ENCODE measurements at regions not wholly inside any gene's neighbourhood (a gene's known extent, or its start where the extent isn't known, plus 50 kb on each side); places are given as distances from the start of the nearest gene placed in this dataset.

DNA sequence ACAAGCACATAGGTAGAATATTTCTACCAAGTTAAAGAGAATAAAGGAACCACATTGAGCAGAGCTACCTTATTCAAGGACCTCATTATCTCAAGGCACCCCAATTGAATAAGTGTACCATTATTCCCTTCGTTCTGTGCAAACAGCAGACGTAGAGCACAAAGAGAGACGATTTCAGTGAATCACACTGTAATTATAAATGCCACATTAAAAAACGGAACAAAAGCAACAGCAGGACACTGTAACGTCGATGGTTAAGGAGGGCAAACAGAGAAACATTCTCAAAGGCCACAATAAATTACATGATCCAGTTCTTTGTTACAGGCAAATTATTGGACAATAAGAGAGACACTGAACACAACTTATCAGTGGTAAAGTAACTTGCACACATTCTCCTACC lies 644.1 kb upstream of the TENM3 start:
- H3K9me3 ChIP-seq (ENCODE audit: control insufficient read depth, insufficient read depth, low read length), result no peaks in the 10 kb centered on the region
- H3K4me3 ChIP-seq (ENCODE audit: low read depth, low read length), result no peak overlapping the region
- no peaks in the 10 kb centered on the region for H3K4me1 ChIP-seq (ENCODE audit: control insufficient read depth, insufficient read depth, low read length)
- no peaks in the 10 kb centered on the region for H3K36me3 ChIP-seq (ENCODE audit: control insufficient read depth, insufficient read depth, low read length)
- no peaks in the 10 kb centered on the region for H3K27me3 ChIP-seq (ENCODE audit: control insufficient read depth, insufficient read depth, low read length)
- H3K9ac ChIP-seq (ENCODE audit: low read depth, low read length), result no peak overlapping the region
- no peak overlapping the region for H3K27ac ChIP-seq (ENCODE audit: low read depth, low read length)

DNA sequence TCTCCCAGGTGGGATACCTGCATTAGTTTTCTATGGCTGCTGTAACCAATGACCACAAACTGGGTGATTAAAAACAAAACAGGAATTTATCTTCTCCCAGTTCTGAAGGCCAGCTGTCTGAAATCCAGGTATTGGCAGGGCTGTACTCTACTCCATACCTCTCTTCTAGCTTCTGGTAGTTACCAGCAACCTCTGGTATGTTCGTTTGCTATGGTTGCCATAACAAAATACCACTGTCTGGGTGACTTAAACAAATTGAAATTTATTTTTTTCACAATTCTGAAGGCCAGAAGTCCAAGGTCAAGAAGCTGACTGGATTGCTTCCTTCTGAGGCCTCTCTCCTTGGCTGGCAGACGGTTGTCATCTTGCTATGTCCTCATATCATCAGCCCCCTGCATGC lies 642.1 kb upstream of the TENM3 start:
- Histone ChIP-seq H3K9ac (ENCODE audit: low read depth, low read length) (no peak overlapping the region), H3K4me1 (ENCODE audit: control insufficient read depth, insufficient read depth, low read length) (no peaks in the 10 kb centered on the region), H3K4me3 (ENCODE audit: low read depth, low read length) (no peak overlapping the region), H3K27ac (ENCODE audit: low read depth, low read length) (no peak overlapping the region), H3K36me3 (ENCODE audit: control insufficient read depth, insufficient read depth, low read length) (no peaks in the 10 kb centered on the region), H3K27me3 (ENCODE audit: control insufficient read depth, insufficient read depth, low read length) (no peaks in the 10 kb centered on the region), H3K9me3 (ENCODE audit: control insufficient read depth, insufficient read depth, low read length) (no peaks in the 10 kb centered on the region)

DNA sequence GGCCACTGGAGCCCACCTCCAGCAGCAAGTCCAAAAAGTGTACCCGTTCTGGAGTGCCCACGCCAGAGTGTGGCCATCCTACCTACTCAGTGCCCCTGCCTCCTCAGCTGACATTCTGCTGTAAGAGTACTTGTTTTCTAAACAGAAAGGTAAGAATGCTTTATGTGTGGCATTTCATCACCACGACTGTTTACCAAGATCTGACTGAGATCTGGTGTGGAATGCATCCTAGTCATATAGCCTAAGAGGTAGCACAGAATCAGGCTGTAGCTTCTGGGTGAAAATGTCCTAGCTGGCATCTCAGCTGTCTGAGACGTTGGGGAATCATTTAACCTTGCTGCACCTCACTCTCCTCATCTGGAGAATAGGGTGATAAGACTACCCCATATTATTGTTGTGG lies 638.7 kb upstream of the TENM3 start:
- Histone ChIP-seq H3K27me3 (ENCODE audit: control insufficient read depth, insufficient read depth, low read length) (no peaks in the 10 kb centered on the region), H3K9me3 (ENCODE audit: control insufficient read depth, insufficient read depth, low read length) (no peaks in the 10 kb centered on the region), H3K27ac (ENCODE audit: low read depth, low read length) (no peak overlapping the region), H3K4me1 (ENCODE audit: control insufficient read depth, insufficient read depth, low read length) (peaks cover 9% of the 10 kb centered on the region; the same call in 1 of the 2 replicates), H3K9ac (ENCODE audit: low read depth, low read length) (no peak overlapping the region), H3K36me3 (ENCODE audit: control insufficient read depth, insufficient read depth, low read length) (no peaks in the 10 kb centered on the region), H3K4me3 (ENCODE audit: low read depth, low read length) (no peak overlapping the region)

DNA sequence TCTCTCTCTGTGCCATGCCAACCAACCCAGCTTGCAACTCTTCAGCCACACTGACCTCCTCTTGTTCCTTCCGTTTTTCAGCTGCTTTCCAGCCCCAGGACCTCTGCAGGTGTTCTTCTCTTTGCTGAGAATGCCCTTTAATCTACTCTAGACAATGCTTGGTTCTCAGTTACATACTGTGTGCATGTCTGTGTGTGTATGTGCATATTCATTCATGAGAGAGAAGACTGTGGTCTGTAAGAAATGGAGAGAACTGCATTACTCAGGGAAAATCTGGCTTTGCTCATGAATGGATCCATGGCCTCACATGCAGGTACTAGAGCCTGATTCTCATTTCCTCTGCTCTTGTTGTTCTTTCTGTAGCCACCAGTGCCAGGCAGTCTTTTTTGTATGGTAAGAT lies 636.9 kb upstream of the TENM3 start:
- no peak overlapping the region for H3K4me3 ChIP-seq (ENCODE audit: low read depth, low read length)
- H3K4me1 ChIP-seq (ENCODE audit: control insufficient read depth, insufficient read depth, low read length), result peaks cover 9% of the 10 kb centered on the region; the same call in 1 of the 2 replicates

DNA sequence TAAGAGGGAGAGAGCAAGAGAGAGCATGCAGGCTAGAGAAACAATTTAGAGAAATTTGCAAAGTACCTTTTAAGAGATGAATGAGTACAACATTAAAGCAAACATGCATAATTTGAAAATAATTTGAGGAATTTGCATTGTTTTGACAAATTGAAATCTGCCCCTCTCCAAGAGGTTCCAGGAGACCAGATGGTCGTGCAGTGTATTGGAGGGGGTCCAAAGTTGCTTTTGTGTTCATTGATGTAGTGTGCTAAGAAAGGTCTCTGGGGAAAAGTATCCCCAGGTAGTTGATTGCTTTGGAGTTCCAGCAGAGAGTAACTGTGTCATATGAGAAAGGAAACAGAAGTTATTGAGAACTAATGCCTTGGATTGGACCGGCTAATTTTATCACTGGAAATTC lies 635.0 kb upstream of the TENM3 start:
- H3K36me3 ChIP-seq (ENCODE audit: control insufficient read depth, insufficient read depth, low read length), result no peaks in the 10 kb centered on the region
- no peak overlapping the region for H3K27ac ChIP-seq (ENCODE audit: low read depth, low read length)
- no peak overlapping the region for H3K9ac ChIP-seq (ENCODE audit: low read depth, low read length)
- H3K4me1 ChIP-seq (ENCODE audit: control insufficient read depth, insufficient read depth, low read length), result peaks cover 9% of the 10 kb centered on the region; the same call in 1 of the 2 replicates
- H3K27me3 ChIP-seq (ENCODE audit: control insufficient read depth, insufficient read depth, low read length), result no peaks in the 10 kb centered on the region
- no peak overlapping the region for H3K4me3 ChIP-seq (ENCODE audit: low read depth, low read length)
- no peaks in the 10 kb centered on the region for H3K9me3 ChIP-seq (ENCODE audit: control insufficient read depth, insufficient read depth, low read length)

More for the DNA sequence above, 636.9 kb upstream of the TENM3 start:
- no peaks in the 10 kb centered on the region for H3K36me3 ChIP-seq (ENCODE audit: control insufficient read depth, insufficient read depth, low read length)
- no peaks in the 10 kb centered on the region for H3K27me3 ChIP-seq (ENCODE audit: control insufficient read depth, insufficient read depth, low read length)
- H3K27ac ChIP-seq (ENCODE audit: low read depth, low read length), result no peak overlapping the region
- no peaks in the 10 kb centered on the region for H3K9me3 ChIP-seq (ENCODE audit: control insufficient read depth, insufficient read depth, low read length)
- no peak overlapping the region for H3K9ac ChIP-seq (ENCODE audit: low read depth, low read length)

DNA sequence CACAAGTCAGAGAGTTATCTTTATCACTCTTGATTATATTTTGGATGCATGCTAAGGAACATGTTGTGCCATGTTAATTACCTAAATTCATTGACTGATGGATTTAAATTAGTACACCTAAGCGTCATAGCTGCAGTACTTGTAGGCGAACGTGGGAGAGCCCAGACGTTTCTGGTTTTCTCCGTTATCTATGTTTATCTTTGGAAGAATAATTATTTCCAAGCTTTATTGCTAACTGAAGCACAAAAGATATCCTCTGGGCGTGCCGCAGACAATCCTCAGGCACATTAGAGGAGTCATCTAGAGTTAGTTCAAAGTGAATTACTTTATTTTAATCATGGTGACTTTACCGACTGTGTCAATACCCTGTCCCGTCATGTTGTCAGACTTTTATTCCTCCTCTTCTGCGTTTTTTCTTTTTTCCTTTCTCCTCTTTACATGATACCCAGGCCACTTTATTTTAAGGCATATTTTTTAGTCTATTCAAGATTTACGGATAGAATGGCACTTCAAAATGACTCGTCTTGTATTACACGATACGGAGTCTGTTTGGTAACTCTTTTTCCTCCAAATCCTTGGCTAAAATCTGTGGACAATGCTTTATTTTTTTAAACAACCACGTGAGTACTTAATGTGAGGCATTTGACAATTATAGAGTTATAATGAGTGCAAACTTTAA lies 632.0 kb upstream of the TENM3 start:
- Histone ChIP-seq H3K4me1 (ENCODE audit: control insufficient read depth, insufficient read depth, low read length) (peaks cover 9% of the 10 kb centered on the region; the same call in 1 of the 2 replicates), H3K27ac (ENCODE audit: low read depth, low read length) (no peak overlapping the region), H3K9me3 (ENCODE audit: control insufficient read depth, insufficient read depth, low read length) (no peaks in the 10 kb centered on the region), H3K9ac (ENCODE audit: low read depth, low read length) (no peak overlapping the region), H3K27me3 (ENCODE audit: control insufficient read depth, insufficient read depth, low read length) (no peaks in the 10 kb centered on the region), H3K36me3 (ENCODE audit: control insufficient read depth, insufficient read depth, low read length) (no peaks in the 10 kb centered on the region), H3K4me3 (ENCODE audit: low read depth, low read length) (no peak overlapping the region)

DNA sequence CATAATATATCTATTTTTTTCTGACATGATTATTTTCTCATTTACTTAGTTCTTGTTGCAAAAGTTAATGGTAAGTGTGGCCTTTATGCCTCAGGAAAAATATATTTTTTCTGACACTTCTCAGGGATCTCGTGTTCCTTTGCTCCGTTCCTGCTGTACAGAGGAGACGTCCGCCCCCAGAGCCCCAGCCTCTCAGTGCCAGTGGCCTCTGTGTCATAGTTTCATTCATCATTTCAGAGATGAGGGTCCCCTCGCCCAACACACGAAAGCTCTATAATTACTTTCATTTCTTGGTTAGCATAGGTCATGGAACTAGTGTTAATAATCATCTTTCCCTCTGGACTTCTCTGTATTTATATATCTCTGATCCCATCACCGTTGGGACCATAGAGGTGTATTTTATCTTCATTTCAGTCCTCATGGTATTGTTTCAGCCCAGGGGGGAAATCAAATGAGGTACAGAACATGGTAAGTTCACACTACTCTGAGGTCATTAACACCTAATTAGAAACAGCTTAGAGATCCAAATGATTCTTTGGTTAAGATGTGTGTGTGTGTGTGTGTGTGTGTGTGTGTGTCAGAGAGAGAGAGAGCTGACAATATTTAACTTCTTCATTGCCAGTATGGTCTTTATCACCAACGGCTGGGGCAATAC lies 631.1 kb upstream of the TENM3 start:
- Histone ChIP-seq H3K9ac (ENCODE audit: low read depth, low read length) (no peak overlapping the region), H3K27ac (ENCODE audit: low read depth, low read length) (no peak overlapping the region), H3K27me3 (ENCODE audit: control insufficient read depth, insufficient read depth, low read length) (no peaks in the 10 kb centered on the region), H3K36me3 (ENCODE audit: control insufficient read depth, insufficient read depth, low read length) (no peaks in the 10 kb centered on the region), H3K9me3 (ENCODE audit: control insufficient read depth, insufficient read depth, low read length) (no peaks in the 10 kb centered on the region), H3K4me1 (ENCODE audit: control insufficient read depth, insufficient read depth, low read length) (peaks cover 9% of the 10 kb centered on the region; the same call in 1 of the 2 replicates), H3K4me3 (ENCODE audit: low read depth, low read length) (no peak overlapping the region)

DNA sequence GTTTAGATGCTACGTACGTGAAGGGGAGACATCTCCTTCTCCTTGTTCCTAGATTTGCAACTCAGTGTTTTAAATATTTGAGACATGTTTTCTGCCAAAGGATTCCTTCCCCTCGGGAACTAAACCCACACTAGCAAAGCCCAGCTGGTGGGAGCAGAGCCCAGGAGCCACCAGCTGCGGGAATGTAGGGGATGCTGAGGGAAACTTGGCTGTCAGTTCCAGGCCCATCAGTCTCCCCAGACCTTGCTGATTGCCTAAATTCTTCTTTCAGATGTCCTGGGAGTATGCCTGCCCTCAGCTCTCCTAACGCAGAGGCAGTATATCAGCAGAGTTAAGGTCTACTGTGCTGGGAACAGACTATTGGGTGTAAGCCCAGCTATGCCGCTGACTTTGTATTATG lies 630.0 kb upstream of the TENM3 start:
- peaks cover 2% of the 10 kb centered on the region; the same call in 1 of the 2 replicates for H3K4me1 ChIP-seq (ENCODE audit: control insufficient read depth, insufficient read depth, low read length)
- H3K4me3 ChIP-seq (ENCODE audit: low read depth, low read length), result no peak overlapping the region
- H3K9me3 ChIP-seq (ENCODE audit: control insufficient read depth, insufficient read depth, low read length), result no peaks in the 10 kb centered on the region
- no peak overlapping the region for H3K9ac ChIP-seq (ENCODE audit: low read depth, low read length)
- no peaks in the 10 kb centered on the region for H3K27me3 ChIP-seq (ENCODE audit: control insufficient read depth, insufficient read depth, low read length)
- H3K27ac ChIP-seq (ENCODE audit: low read depth, low read length), result no peak overlapping the region
- H3K36me3 ChIP-seq (ENCODE audit: control insufficient read depth, insufficient read depth, low read length), result no peaks in the 10 kb centered on the region

DNA sequence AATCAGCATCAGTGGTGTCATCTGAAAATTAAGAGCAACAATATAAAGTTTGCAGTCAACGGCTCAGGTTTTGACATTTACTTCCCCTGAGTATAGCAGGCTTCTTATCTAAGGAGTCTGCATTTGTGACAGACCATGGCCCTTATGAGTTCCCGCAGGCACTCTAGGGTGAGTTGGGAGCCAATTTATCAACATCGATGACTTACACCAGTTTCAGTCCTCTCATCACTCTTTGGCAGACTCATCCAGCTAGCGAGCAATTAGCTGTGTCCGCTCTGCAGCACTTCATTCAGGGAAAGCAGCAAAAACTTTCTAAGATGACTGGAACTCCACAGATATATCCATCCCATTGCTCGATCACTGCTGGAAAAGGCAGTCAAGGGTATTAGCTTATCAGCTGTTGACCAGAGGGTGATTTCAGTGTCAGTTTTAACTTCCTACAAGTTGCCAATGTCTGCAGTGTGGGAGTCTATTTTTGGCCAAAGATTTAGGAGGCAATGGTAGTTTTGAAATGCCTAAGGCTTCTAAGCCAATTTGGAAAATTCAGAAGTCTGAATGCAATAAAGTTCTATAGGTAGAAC lies 625.1 kb upstream of the TENM3 start:
- Histone ChIP-seq H3K36me3 (ENCODE audit: control insufficient read depth, insufficient read depth, low read length) (no peaks in the 10 kb centered on the region), H3K4me1 (ENCODE audit: control insufficient read depth, insufficient read depth, low read length) (no peaks in the 10 kb centered on the region), H3K4me3 (ENCODE audit: low read depth, low read length) (no peak overlapping the region), H3K9me3 (ENCODE audit: control insufficient read depth, insufficient read depth, low read length) (no peaks in the 10 kb centered on the region), H3K9ac (ENCODE audit: low read depth, low read length) (no peak overlapping the region), H3K27ac (ENCODE audit: low read depth, low read length) (no peak overlapping the region), H3K27me3 (ENCODE audit: control insufficient read depth, insufficient read depth, low read length) (no peaks in the 10 kb centered on the region)

DNA sequence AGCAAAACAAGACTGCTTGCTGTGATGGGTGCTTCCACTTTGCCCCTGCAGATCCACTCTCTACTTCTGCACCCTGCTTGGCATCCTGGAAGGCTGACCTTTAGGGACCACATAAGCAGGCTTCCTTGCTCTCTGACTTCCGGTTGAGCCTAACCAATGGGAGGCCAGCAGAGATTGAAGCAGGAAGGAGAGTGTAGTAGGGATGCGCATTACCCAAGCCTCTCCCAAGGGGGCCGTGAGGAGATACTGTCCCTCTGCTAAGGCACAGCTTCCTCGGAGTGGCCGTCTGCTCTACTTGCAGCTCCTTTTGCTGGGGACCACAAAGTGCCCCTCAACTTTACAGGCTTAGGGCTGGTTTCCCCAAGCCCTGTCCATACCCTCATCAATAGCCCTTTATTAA lies 624.3 kb upstream of the TENM3 start:
- no peak overlapping the region for H3K9ac ChIP-seq (ENCODE audit: low read depth, low read length)
- no peaks in the 10 kb centered on the region for H3K36me3 ChIP-seq (ENCODE audit: control insufficient read depth, insufficient read depth, low read length)
- H3K9me3 ChIP-seq (ENCODE audit: control insufficient read depth, insufficient read depth, low read length), result no peaks in the 10 kb centered on the region
- H3K27me3 ChIP-seq (ENCODE audit: control insufficient read depth, insufficient read depth, low read length), result no peaks in the 10 kb centered on the region
- H3K4me1 ChIP-seq (ENCODE audit: control insufficient read depth, insufficient read depth, low read length), result no peaks in the 10 kb centered on the region
- no peak overlapping the region for H3K4me3 ChIP-seq (ENCODE audit: low read depth, low read length)
- H3K27ac ChIP-seq (ENCODE audit: low read depth, low read length), result no peak overlapping the region

DNA sequence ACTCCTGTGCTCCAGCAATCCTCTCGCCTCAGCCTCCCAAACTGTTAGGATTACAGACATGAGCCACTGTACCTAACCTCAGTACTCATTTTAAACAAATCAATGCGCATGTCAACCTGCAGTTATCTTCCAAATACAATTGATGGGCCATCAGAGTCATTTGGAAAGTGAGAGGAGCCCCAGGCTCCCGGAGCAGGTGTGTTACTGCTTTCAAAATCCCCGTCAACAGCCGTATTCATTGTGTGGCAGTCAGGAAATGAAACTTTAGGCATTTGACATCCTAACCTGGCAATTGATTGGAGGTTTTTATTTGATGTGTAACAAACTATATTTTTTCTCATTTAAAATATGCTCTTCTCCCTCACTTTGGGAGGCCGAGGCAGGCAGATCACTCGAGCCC lies 623.6 kb upstream of the TENM3 start:
- Histone ChIP-seq H3K36me3 (ENCODE audit: control insufficient read depth, insufficient read depth, low read length) (no peaks in the 10 kb centered on the region), H3K27me3 (ENCODE audit: control insufficient read depth, insufficient read depth, low read length) (no peaks in the 10 kb centered on the region), H3K4me3 (ENCODE audit: low read depth, low read length) (no peak overlapping the region), H3K9me3 (ENCODE audit: control insufficient read depth, insufficient read depth, low read length) (no peaks in the 10 kb centered on the region), H3K4me1 (ENCODE audit: control insufficient read depth, insufficient read depth, low read length) (no peaks in the 10 kb centered on the region), H3K9ac (ENCODE audit: low read depth, low read length) (no peak overlapping the region), H3K27ac (ENCODE audit: low read depth, low read length) (no peak overlapping the region)
